PC-9 (cell line): ENCODE measurements at regions not wholly inside any gene's neighbourhood (a gene's known extent, or its start where the extent isn't known, plus 50 kb on each side); places are given as distances from the start of the nearest gene placed in this dataset.

Experiments
- BruUV-seq: library from RNA; stranded (reverse); fragments of 400-500 nt; replicated peaks from 2 replicates; lab custom pipeline; 2021; lab: Mats Ljungman, UMichigan
- CTCF ChIA-PET: fragments of 300-600 bp; sonication (Branson Sonifier 250); formaldehyde crosslinking; loops from one replicate; lab custom pipeline; 2022; ENCODE audit warnings: antibody characterized with exemption; lab: Charles Lee
- POLR2A ChIA-PET: fragments of 300-600 bp; sonication (Branson Sonifier 250); formaldehyde crosslinking; loops from one replicate; lab custom pipeline; 2022; ENCODE audit warnings: antibody characterized with exemption; ENCODE audit not compliant: unreplicated experiment; lab: Charles Lee
- DNase-seq, 2 experiments: peaks; one replicate each; pipeline versions ENCODE4 v3.0.0 to v3.0.0-alpha.2; 2015 to 2022; ENCODE audit warnings: mixed read lengths in 1 of 2
- H2AFZ ChIP-seq: fragments of 200-600 bp; sonication (generic); 2 replicates; pipeline ENCODE4 v1.8.1; 2017; ENCODE audit warnings: antibody characterized with exemption
- H3F3A ChIP-seq: fragments of 200-600 bp; sonication (generic); 2 replicates; pipeline ENCODE4 v1.8.1; 2017; ENCODE audit warnings: antibody characterized with exemption, mild to moderate bottlenecking, low read depth; ENCODE audit not compliant: insufficient read depth
- H3K27ac ChIP-seq: fragments of 200-600 bp; sonication (generic); 2 replicates; pipeline ENCODE4 v1.6.1; 2016; ENCODE audit warnings: mixed run types
- H3K27me3 ChIP-seq: fragments of 200-600 bp; sonication (generic); 2 replicates; pipeline ENCODE4 v1.6.1; 2016; ENCODE audit warnings: low read depth, mixed run types; ENCODE audit not compliant: insufficient read depth
- H3K36me3 ChIP-seq: fragments of 200-600 bp; sonication (generic); 2 replicates; pipeline ENCODE4 v1.6.1; 2016; ENCODE audit warnings: low read depth, mixed run types
- H3K4me1 ChIP-seq: fragments of 200-600 bp; sonication (generic); replicated peaks from 2 replicates; pipeline ENCODE4 v1.6.1; 2016; ENCODE audit warnings: mixed run types; ENCODE audit not compliant: insufficient read depth
- H3K4me2 ChIP-seq: fragments of 200-600 bp; sonication (generic); 2 replicates; pipeline ENCODE4 v1.6.1; 2017; ENCODE audit warnings: mixed run types
- H3K4me3 ChIP-seq: fragments of 200-600 bp; sonication (generic); 2 replicates; pipeline ENCODE4 v1.6.1; 2016; ENCODE audit warnings: mixed run types
- H3K79me2 ChIP-seq: fragments of 200-600 bp; sonication (generic); 2 replicates; pipeline ENCODE4 v1.6.1; 2017; ENCODE audit warnings: low read depth, mixed run types
- H3K9me2 ChIP-seq: fragments of 200-600 bp; sonication (generic); 2 replicates; pipeline ENCODE4 v1.8.1; 2017; ENCODE audit warnings: mild to moderate bottlenecking; ENCODE audit not compliant: insufficient read depth
- H3K9me3 ChIP-seq: fragments of 200-600 bp; sonication (generic); 2 replicates; pipeline ENCODE4 v1.8.1; 2016; ENCODE audit warnings: low read depth; ENCODE audit not compliant: insufficient read depth
- H4K20me1 ChIP-seq: fragments of 200-600 bp; sonication (generic); 2 replicates; pipeline ENCODE4 v1.8.1; 2017; ENCODE audit not compliant: insufficient read depth
- CTCF ChIP-seq: fragments of 200-600 bp; sonication (generic); conservative IDR thresholded peaks from 2 replicates; pipeline ENCODE4 v1.6.1; 2017; ENCODE audit warnings: mixed run types, antibody characterized with exemption, mild to moderate bottlenecking, moderate library complexity
- EZH2 ChIP-seq: fragments of 200-600 bp; sonication (generic); IDR thresholded peaks from 2 replicates; pipeline ENCODE4 v1.8.0; 2017; ENCODE audit warnings: antibody characterized with exemption, low read depth
- intact Hi-C: fragments of 100-400 bp; cut with micrococcal nuclease; formaldehyde crosslinking; loops from one replicate; pipeline ENCODE4 v1.10.0; 2022; ENCODE audit not compliant: unreplicated experiment

DNA sequence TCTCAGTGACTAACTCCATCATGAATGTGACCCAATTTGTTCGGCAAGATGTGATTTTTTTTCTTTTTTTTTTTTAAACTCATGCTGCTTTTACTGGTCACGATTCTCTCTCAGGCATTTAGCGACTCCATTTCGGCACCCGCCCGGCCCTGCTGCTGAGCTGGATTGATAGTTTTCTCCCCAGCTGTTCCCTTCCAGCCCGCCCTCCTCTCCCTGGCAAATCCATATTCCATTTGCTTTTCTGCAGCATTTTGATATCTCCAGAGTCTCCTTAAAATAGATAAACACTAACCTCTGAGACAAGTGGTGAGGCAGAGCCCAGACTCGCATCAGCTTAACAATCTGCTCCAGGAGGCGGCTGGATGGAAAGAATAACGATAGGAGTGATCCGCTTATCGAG is 55.5 kb upstream of the KATNAL1 start:
- POLR2A ChIA-PET = no interaction called here
- H2AFZ ChIP-seq = no peak overlapping the region
- intact Hi-C loops = no loop called here

GRCh38 chr13:30363725-30364124 is 56.4 kb upstream of the KATNAL1 start:
- H3K36me3 ChIP-seq = no peaks in the 10 kb centered on the region
- no peaks in the 10 kb centered on the region for H4K20me1 ChIP-seq
- H3K4me1 ChIP-seq = peaks cover 6% of the 10 kb centered on the region; the same call in 1 of the 2 replicates
- no peaks in the 10 kb centered on the region for H3K9me3 ChIP-seq
- H3K9me2 ChIP-seq = no peaks in the 10 kb centered on the region
- ChIA-PET POLR2A (no interaction called here), CTCF (no interaction called here)
- H3K79me2 ChIP-seq = no peaks in the 10 kb centered on the region
- DNase-seq = no peak
- no TSS peak for BruUV-seq
- TF ChIP-seq EZH2 (no peak), CTCF (no peak)
- intact Hi-C loops = no loop called here
- H3K4me2 ChIP-seq = no peak overlapping the region
- no peak overlapping the region for H3K4me3 ChIP-seq
- no peak overlapping the region for H3K27ac ChIP-seq
- H3F3A ChIP-seq = no peaks in the 10 kb centered on the region
- no peaks in the 10 kb centered on the region for H3K27me3 ChIP-seq
- H2AFZ ChIP-seq = peak overlapping the region; percentile 39; the same call in 1 of the 2 replicates

More for the DNA sequence above, 55.5 kb upstream of the KATNAL1 start:
- H3K27me3 ChIP-seq = no peaks in the 10 kb centered on the region
- DNase-seq = no peak
- no peaks in the 10 kb centered on the region for H3K9me3 ChIP-seq
- TF ChIP-seq CTCF (no peak), EZH2 (no peak)
- CTCF ChIA-PET = interaction anchor here (0.6 kb wide), 2 partner anchors 8 to 682 kb away, joined by 4 to 5 read pairs; no protein-coding TSS in a partner anchor
- H3K9me2 ChIP-seq = no peaks in the 10 kb centered on the region
- no peak overlapping the region for H3K4me3 ChIP-seq
- H3K79me2 ChIP-seq = no peaks in the 10 kb centered on the region
- H3K27ac ChIP-seq = no peak overlapping the region
- BruUV-seq = no TSS peak
- peaks cover 6% of the 10 kb centered on the region; the same call in 1 of the 2 replicates for H3K4me1 ChIP-seq
- H3K4me2 ChIP-seq = no peak overlapping the region
- H3K36me3 ChIP-seq = no peaks in the 10 kb centered on the region
- no peaks in the 10 kb centered on the region for H3F3A ChIP-seq
- H4K20me1 ChIP-seq = no peaks in the 10 kb centered on the region

GRCh38 chr13:30364133-30364532 is 56.8 kb upstream of the KATNAL1 start:
- no peaks in the 10 kb centered on the region for H4K20me1 ChIP-seq
- H3K27ac ChIP-seq = no peak overlapping the region
- POLR2A ChIA-PET = no interaction called here
- BruUV-seq = no TSS peak
- H3K4me1 ChIP-seq = peaks cover 6% of the 10 kb centered on the region; the same call in 1 of the 2 replicates
- H3F3A ChIP-seq = no peaks in the 10 kb centered on the region
- intact Hi-C loops = no loop called here
- H3K9me3 ChIP-seq = no peaks in the 10 kb centered on the region
- peak overlapping the region; percentile 39; the same call in 1 of the 2 replicates for H2AFZ ChIP-seq
- H3K36me3 ChIP-seq = no peaks in the 10 kb centered on the region
- CTCF ChIA-PET = no interaction called here
- no peak overlapping the region for H3K4me2 ChIP-seq
- no peaks in the 10 kb centered on the region for H3K79me2 ChIP-seq
- no peaks in the 10 kb centered on the region for H3K9me2 ChIP-seq
- TF ChIP-seq CTCF = no peak
- no peak for TF ChIP-seq EZH2
- H3K4me3 ChIP-seq = no peak overlapping the region
- H3K27me3 ChIP-seq = no peaks in the 10 kb centered on the region
- no peak for DNase-seq
